Prostate gland (tissue), 2 donors: ENCODE measurements at regions not wholly inside any gene's neighbourhood (a gene's known extent, or its start where the extent isn't known, plus 50 kb on each side); places are given as distances from the start of the nearest gene placed in this dataset.

Experiments
- CTCF ChIP-seq, 4 experiments: fragments of 200-600 bp in 2 of 4; fragments of 450-650 bp in 2 of 4; sonication (generic) in 2 of 4; IDR thresholded peaks; 1 replicate in 3 of 4; 2 replicates in 1 of 4; pipeline ENCODE4 v1.5.1; 2016 to 2019; ENCODE audit warnings: antibody characterized with exemption in 4 of 4, mild to moderate bottlenecking in 2 of 4, moderate library complexity in 2 of 4
- POLR2A ChIP-seq: fragments of 450-650 bp; IDR thresholded peaks from one replicate; pipeline ENCODE4 v1.6.1; 2016; ENCODE audit warnings: antibody characterized with exemption, mild to moderate bottlenecking
- POLR2AphosphoS5 ChIP-seq: sonication (generic); formaldehyde crosslinking; IDR thresholded peaks from one replicate; pipeline ENCODE4 v1.6.1; 2017; ENCODE audit warnings: antibody characterized with exemption

- TF ChIP-seq CTCF (IDR thresholded peaks at IDR 0.05) (no peak), POLR2AphosphoS5 (no peak), POLR2A (no peak)
These were observed 506.4 kb upstream of the GRM3 start for GRCh38 chr7:86137343-86137742.
